HG02798 (cell line): ENCODE measurements at regions not wholly inside any gene's neighbourhood (a gene's known extent, or its start where the extent isn't known, plus 50 kb on each side); places are given as distances from the start of the nearest gene placed in this dataset.

ENCODE experiments used
- ATAC-seq: cut with Tn5 transposase; IDR thresholded peaks from one replicate; pipeline ENCODE4 v1.9.1; 2021; ENCODE audit warnings: mild to moderate bottlenecking; ENCODE audit not compliant: unreplicated experiment, poor library complexity

- ATAC-seq = no peak
Measured at GRCh38 chr16:6195966-6196365, 1098.4 kb upstream of the EEF2KMT start.

DNA sequence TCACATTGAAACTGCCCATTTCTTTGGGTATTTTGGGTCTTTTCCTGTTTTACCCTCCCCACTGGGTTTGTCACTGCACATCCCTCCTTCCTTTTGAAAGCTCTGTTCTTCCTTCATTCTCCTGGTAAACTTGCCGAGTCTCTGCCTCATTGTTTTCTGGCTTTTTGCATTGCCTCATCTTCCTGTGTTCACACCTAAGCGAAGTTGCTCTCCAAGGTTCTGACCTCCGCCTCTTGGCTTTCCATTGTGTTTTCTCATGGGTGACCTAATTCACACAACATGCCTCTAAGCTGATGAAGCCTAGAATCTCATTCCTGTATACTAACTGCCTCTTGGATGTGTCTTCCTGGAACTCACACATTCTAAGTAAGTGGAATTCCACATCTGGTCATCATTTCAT is 1096.1 kb upstream of the EEF2KMT start:
- no peak for ATAC-seq

- no peak for ATAC-seq
Measured at GRCh38 chr16:6192984-6193383, 1095.4 kb upstream of the EEF2KMT start.

- ATAC-seq = no peak
Measured at GRCh38 chr16:6192532-6192931, 1094.9 kb upstream of the EEF2KMT start.

DNA sequence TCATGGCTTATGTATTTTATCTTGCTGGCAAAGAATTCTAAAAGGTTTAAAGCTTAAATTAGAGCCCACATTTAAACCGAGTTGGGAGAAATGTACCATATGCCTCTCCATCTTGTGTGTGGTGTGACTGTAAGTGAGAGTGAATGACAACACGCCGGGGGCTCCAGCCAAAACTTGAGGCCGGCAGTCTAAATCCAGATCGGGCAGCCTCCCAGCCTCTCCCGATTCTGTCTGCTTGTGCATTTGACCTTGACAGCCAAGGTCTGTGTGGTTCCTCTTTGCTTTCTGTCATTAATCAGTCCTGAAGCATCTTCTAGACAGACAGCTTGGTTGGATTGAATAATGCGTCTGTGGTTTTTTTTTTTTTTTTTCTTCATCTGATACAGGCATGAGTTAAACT is 1093.2 kb upstream of the EEF2KMT start:
- no peak for ATAC-seq

GRCh38 chr16:6189216-6189615 is 1091.6 kb upstream of the EEF2KMT start:
- no peak for ATAC-seq

- ATAC-seq = no peak
Measured at GRCh38 chr16:6177616-6178180, 1080.1 kb upstream of the EEF2KMT start.

GRCh38 chr16:6170022-6170421 is 1072.4 kb upstream of the EEF2KMT start:
- ATAC-seq = no peak

DNA sequence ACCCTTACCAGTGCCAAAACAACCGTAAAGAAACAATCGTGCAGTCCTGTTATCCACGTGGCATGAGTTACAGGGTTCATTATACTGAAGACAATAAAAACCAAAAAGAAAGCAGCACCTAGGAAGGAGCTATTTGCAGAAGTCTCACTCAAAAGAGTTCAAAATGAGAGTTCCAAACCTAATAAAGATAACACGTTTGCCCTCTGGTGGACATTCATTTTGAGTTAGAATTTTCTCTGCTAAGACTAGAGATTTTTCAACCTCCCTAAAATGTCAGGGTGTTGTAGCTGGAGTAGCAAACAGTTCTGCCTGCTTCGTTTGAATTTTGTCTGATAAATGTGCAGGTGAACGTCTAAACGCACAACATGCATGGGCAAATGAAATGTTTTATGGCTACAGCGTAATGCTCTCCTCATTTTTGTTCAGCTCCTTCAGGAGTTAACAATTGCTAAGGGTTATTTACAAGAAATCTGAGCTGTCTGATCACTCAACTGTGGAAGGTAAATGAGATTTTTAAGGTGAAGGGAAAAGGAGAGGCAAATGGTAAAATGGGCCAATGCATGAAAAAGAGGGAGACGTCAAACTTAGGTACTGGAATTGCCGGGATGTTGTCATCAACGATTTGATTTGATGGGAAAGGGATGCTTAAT is 1067.9 kb upstream of the EEF2KMT start:
- no peak for ATAC-seq

DNA sequence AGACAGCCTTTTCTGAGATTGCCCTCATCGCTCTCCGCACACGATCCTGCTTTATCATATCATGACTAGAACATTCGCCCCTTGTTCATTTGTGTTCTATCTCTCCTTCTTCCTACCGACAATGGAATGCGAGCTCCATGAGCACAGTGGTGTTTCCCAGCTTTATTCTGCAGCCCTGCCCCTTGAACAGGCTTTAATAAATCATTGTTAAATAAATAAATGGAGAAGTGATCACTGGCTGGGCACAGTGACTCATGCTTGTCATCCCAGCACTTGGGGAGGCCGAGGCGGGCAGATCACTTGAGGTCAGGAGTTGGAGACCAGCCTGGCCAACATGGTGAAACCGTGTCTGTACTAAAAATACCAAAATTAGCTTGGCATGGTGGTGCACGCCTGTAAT is 1063.3 kb upstream of the EEF2KMT start:
- ATAC-seq = no peak

DNA sequence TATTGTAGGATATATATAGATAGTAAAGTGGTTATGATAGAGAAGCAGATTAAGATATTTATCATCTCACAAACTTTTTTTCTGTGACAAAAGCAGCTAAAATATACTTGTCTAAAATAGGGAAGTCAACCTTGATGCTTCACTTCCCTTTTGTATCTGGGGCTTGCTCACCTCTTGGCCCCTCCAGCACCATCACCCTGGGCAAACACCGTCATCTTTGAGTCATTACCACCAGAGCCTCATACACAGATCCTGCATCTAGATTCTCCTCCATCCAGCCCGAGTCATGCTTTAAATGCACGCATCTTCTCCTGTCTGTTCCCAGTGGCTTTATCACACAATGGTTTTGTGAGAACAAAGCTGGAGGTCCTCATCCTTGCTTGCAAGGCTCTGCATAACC is 1062.7 kb upstream of the EEF2KMT start:
- no peak for ATAC-seq

GRCh38 chr16:6157806-6158205 is 1060.2 kb upstream of the EEF2KMT start:
- ATAC-seq = no peak

DNA sequence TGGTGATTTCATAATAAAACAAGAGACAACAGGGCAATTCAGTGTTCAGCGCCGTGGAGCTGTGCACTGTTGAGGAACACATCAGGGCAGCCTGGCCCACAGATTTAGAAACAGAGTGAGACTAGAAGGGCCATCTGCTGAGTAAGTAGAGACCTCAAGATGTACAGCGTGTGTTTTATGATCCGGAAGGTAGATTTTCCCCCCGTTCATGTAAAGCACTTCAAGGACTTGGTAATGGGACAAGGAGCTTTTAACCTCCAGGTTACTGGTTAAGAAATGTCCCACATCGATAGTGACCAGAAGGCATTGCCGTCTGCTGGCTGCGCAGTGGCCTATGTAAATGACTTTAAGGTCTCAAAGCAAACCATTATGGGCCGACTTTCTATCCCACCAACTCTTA is 1057.7 kb upstream of the EEF2KMT start:
- ATAC-seq = no peak

GRCh38 chr16:6153901-6154300 is 1056.3 kb upstream of the EEF2KMT start:
- ATAC-seq = no peak

DNA sequence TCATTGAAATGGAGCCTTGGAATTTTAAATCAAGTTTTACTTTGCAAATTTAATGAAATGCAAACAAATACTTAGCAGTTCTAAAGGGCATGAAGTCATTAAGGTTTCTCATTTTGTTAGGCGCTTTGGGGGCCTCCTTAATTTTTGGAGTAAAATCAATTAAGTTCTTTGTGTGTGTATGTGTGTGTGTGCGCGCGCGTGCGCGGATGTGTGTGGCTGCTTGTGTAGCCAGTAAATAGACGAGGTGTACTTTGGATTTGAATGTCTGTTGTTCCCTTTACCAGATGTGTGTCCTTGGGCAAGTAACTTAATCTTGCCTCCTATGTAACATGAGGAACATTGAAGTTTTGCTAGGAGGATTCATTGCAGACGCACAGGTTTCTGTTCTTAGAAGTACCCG is 1051.4 kb upstream of the EEF2KMT start:
- no peak for ATAC-seq

DNA sequence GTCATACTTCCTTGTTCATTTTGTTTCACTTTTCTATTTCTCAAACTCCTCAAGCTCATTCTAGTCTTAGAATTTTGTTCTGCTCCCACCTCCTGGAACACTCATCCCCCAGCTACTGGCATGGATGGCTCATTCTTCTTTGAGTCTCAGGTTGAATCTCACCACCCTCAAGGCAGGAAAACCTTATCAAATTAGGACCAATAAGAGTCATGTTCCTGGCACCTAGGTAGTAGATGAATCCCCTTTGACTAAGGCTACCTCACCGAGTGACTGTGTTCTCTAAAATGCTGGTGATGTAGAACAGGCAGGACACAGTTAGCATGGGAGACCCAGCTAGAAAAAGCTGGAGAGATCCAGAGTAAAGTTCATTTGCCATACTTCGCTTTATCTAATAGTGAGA is 1050.8 kb upstream of the EEF2KMT start:
- no peak for ATAC-seq

GRCh38 chr16:6146874-6147425 is 1049.4 kb upstream of the EEF2KMT start:
- no peak for ATAC-seq

DNA sequence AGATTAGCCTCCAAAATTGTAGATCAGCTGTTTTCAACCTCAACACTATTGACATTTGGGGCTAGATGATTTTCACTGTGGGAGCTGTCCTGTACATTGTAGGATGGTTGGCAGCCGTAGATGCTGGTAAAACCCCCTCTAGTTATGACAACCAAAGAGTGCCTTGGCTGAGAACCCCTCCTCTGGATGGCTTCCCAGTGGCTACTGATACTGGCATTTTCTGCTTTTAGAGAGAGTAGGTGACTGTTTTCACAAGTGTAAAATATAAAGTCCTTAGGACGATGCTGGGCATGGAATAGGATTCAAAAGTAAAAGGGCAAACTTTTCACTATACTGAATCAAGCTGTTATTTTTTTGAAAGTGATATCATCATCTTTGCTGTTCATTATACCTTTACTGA is 1048.8 kb upstream of the EEF2KMT start:
- ATAC-seq = no peak

DNA sequence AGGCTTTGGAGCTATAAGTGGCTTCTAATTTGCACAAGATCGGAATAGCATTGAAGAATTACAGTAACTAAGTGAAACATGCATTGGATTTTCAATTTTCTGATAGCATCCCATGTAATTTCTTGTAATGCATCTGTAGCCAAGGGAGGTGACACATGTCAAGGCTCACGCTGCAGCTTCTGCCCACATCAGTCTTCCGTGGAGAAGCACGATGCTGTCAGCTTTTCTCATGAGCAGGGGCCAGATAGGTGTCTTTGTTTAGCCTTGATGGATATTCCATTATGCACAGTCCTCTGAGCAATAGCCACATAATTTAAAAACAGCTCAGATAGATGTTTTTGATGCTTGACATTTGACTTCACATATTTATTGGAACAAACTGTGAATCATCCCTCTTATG is 1046.9 kb upstream of the EEF2KMT start:
- no peak for ATAC-seq

DNA sequence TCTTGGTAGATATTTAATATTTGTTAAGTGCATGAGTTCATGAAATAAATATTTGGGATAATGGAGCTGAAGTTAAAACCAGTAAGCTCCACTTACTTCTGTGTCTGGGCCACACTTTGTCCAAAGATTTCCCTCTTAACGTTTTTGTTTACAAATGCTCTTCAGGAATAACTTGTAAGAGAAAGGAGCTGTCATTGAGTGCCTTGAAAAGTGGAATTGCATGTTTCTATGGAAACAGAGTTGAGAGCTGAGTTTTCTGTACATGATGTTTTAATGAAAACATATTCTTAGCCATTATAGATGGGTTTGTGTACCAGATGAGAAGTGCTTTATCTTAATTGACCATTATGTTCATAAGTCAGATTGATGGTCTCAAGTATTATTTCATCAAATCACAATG is 1045.4 kb upstream of the EEF2KMT start:
- no peak for ATAC-seq

DNA sequence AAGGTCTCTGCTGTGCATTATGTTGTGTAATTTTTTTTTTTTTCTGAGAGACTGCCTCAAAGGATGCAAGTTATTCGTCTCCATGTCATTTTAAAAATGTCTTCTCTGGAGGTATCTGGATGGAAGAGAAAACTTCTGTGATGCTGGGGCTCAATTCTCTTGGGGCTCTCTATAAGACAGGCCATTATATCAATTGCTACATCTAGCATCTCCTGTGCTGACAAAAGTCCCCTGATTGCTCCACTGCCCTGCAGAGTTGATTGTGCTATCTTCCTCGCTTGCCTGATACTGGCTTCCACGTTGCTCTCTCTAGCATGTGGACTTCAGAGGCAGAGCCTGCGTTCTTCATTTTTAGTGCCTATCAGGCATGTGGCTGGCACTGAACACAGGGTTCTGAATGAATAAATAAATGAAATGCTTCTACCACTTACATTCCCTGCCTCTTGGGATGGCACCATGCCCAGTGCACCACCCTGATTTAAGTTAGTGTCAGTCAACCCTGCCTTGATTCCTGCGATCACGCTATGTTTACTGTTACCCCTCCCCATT is 1035.5 kb upstream of the EEF2KMT start:
- ATAC-seq = no peak

- ATAC-seq = no peak
Measured at GRCh38 chr16:6132121-6132520, 1034.5 kb upstream of the EEF2KMT start.
